Progenitor cell of endocrine pancreas (in vitro differentiated cells): ENCODE measurements at regions not wholly inside any gene's neighbourhood (a gene's known extent, or its start where the extent isn't known, plus 50 kb on each side); places are given as distances from the start of the nearest gene placed in this dataset.

Experiments
- DNase-seq: peaks from one replicate; pipeline ENCODE4 v3.0.0; 2021; ENCODE audit warnings: low spot score; ENCODE audit not compliant: unreplicated experiment
- H3K27ac Mint-ChIP-seq: 2 replicates; pipeline ENCODE4 v1.8.0; 2021; ENCODE audit warnings: mild to moderate bottlenecking, moderate library complexity, mixed read lengths
- H3K27me3 Mint-ChIP-seq: 2 replicates; pipeline ENCODE4 v1.8.0; 2021; ENCODE audit warnings: mixed read lengths
- H3K36me3 Mint-ChIP-seq: 2 replicates; pipeline ENCODE4 v1.8.0; 2022; ENCODE audit warnings: mixed read lengths; ENCODE audit not compliant: insufficient read depth
- H3K4me1 Mint-ChIP-seq: 2 replicates; pipeline ENCODE4 v1.8.0; 2021; ENCODE audit warnings: low read depth, mixed read lengths
- H3K4me3 Mint-ChIP-seq: 2 replicates; pipeline ENCODE4 v1.8.0; 2021; ENCODE audit warnings: low read depth, mild to moderate bottlenecking, moderate library complexity, mixed read lengths
- H3K9me3 Mint-ChIP-seq: 2 replicates; pipeline ENCODE4 v1.8.0; 2021; ENCODE audit warnings: low read depth, mixed read lengths
- TF ChIP-seq, protein P1 (sequence below): fragments of 200-600 bp; sonication (generic); IDR thresholded peaks from one replicate; pipeline ENCODE4 v1.5.0; 2021; ENCODE audit warnings: antibody characterized with exemption, mild to moderate bottlenecking; ENCODE audit not compliant: unreplicated experiment

DNA sequence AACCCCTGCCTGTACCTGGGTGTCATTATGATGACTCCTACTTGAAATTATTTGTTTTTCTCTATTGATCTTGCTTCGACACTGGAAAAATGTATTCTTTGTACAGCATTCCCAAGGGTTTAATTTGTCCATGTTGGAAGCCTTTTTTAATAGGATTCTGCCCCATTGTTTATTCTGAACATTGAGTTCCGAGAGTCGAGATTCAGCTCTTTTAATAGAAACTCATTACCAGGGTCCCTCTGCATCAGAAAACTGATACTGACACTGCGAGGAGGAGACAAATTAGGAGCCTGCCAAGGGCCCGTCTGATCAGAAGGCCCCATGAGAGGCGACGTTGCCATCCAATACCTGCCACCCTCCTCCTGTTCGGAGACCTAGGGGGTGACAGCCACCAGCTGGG lies 260.5 kb upstream of the ZMIZ1 start:
- Mint-ChIP-seq H3K27me3 (peaks cover 14% of the 10 kb centered on the region), H3K36me3 (no peaks in the 10 kb centered on the region), H3K4me3 (no peak overlapping the region), H3K4me1 (peaks cover 32% of the 10 kb centered on the region), H3K9me3 (no peaks in the 10 kb centered on the region), H3K27ac (no peak overlapping the region)
- DNase-seq = no peak
- TF ChIP-seq, protein P1, sequence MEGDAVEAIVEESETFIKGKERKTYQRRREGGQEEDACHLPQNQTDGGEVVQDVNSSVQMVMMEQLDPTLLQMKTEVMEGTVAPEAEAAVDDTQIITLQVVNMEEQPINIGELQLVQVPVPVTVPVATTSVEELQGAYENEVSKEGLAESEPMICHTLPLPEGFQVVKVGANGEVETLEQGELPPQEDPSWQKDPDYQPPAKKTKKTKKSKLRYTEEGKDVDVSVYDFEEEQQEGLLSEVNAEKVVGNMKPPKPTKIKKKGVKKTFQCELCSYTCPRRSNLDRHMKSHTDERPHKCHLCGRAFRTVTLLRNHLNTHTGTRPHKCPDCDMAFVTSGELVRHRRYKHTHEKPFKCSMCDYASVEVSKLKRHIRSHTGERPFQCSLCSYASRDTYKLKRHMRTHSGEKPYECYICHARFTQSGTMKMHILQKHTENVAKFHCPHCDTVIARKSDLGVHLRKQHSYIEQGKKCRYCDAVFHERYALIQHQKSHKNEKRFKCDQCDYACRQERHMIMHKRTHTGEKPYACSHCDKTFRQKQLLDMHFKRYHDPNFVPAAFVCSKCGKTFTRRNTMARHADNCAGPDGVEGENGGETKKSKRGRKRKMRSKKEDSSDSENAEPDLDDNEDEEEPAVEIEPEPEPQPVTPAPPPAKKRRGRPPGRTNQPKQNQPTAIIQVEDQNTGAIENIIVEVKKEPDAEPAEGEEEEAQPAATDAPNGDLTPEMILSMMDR = no peak

DNA sequence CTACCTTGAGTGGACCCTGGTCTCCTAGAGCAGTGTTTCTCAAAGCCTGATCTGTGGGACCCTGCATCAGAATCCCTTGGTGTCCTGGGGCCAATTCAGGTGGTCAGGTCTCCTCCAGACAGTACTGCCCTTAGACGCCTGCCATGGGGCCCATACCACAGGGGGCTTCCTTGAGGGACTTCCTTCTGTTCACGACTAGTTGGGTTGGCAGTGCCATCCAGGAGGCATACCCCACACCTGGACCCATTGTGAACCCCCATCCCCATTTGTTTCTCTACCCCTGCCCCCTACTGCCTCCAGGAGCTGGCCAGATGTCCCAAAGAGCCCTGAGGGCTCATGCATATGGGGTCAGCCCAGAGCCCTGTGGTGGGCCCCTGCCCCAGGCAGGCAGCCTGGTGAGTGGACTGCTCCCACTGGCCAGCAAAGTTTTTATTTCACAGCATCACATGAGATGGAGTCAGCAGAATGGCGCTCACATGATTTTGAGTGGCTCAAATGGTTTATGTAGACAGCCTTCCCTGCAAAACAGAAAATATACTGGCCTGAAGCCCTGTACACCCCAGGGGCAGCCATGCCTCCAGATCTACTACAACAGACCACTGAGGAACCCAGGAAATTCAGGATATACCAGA lies 259.9 kb upstream of the ZMIZ1 start:
- TF ChIP-seq, protein P1 = no peak
- peaks cover 12% of the 10 kb centered on the region for H3K27me3 Mint-ChIP-seq
- H3K9me3 Mint-ChIP-seq = no peaks in the 10 kb centered on the region
- no peak overlapping the region for H3K4me3 Mint-ChIP-seq
- H3K27ac Mint-ChIP-seq = no peak overlapping the region
- no peaks in the 10 kb centered on the region for H3K36me3 Mint-ChIP-seq
- DNase-seq = no peak
- peaks cover 38% of the 10 kb centered on the region for H3K4me1 Mint-ChIP-seq

DNA sequence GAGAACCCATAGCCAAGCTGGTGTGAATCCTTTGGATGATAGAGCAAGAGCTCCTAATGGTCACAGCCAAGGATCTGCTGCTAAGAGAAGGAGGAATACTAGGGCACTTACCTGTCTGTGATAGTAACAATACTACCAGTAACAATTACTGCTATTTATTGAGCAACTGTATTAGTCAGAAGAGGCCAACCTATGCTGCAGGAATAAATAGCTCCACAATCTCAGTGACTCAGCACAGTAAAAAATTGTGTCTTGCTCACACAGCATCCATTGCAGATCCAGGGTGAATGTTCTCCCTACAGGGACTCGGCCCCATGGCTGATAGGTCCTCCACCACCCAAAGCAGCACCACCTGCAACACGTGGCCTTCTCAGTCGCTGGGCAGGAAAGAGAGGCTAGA lies 257.6 kb upstream of the ZMIZ1 start:
- Mint-ChIP-seq H3K27ac (no peak overlapping the region), H3K36me3 (no peaks in the 10 kb centered on the region), H3K27me3 (peaks cover 12% of the 10 kb centered on the region), H3K9me3 (no peaks in the 10 kb centered on the region), H3K4me3 (no peak overlapping the region), H3K4me1 (peaks cover 39% of the 10 kb centered on the region)
- DNase-seq = no peak
- TF ChIP-seq, protein P1 = no peak

DNA sequence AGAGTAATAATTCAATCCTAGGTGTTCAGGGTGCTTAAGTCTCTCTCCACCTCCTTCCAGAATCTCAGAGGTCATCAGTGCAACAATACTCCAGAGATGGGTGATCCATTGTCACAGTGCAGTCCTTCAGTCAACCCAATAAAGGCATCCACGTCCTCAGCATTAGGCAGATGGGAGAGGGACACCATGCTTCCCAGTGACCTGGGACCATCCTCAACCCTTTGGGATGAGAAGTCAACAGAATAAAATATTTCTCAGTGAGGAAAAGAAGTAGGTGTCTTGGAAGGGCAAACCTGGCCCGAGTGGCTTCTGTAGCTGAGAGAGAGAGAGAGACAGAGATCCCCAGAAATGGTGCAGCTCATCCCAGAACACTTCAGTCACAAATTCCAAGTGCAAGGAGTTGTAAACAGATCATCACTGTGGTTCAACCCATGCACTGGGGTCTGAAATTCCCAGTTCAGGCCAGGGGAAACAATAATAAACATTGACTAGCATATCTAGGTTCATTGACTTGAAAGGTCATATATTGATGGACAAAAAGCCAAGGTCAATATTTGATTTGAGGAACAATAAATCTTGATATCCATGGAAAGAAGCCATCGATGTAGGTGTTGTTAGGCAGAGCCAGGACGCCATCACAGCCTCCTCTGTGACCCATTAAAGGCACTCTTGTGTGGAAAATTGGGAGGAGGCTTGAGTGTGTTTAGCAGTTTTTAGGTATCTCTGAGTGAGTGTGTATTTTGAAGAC lies 256.0 kb upstream of the ZMIZ1 start:
- Mint-ChIP-seq H3K4me3 (no peak overlapping the region), H3K27me3 (peaks cover 7% of the 10 kb centered on the region), H3K9me3 (no peaks in the 10 kb centered on the region), H3K36me3 (no peaks in the 10 kb centered on the region), H3K27ac (no peak overlapping the region), H3K4me1 (peaks cover 36% of the 10 kb centered on the region)
- TF ChIP-seq, protein P1 = no peak
- no peak for DNase-seq

DNA sequence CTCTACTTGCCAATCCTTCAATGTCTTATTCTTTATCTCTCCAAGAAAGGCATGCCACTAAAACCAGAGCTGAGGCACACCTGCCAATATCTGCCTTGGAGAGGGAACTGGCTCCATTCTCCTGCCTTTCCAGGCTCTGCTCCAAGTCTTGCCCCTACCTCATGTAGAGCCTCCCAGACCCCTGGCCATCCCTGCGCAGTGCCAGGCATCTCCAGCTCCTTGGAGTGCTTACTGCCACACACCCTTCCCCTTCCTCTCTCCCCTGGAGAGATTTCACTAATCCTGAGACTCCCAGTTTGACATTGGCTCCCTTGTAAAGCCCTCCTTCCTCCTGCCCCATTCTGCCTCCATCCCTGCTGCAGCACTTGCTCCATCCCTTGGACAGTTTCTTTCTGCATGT lies 255.2 kb upstream of the ZMIZ1 start:
- no peak for DNase-seq
- Mint-ChIP-seq H3K4me1 (peaks cover 31% of the 10 kb centered on the region), H3K9me3 (no peaks in the 10 kb centered on the region), H3K4me3 (no peak overlapping the region), H3K36me3 (no peaks in the 10 kb centered on the region), H3K27me3 (peaks cover 3% of the 10 kb centered on the region), H3K27ac (no peak overlapping the region)
- TF ChIP-seq, protein P1 = no peak
